Fibroblast of pulmonary artery (primary cell): ENCODE measurements at regions not wholly inside any gene's neighbourhood (a gene's known extent, or its start where the extent isn't known, plus 50 kb on each side); places are given as distances from the start of the nearest gene placed in this dataset.
"Not testable (repeated sequence)": the region's sequence is repeated elsewhere in the genome, so short reads cannot be mapped to it uniquely, and the experiment has no call there.

Experiments used
- DNase-seq: peaks from one replicate; pipeline ENCODE4 v3.0.0-alpha.2; 2010; ENCODE audit warnings: low read depth
- H3K4me3 ChIP-seq: replicated peaks from 2 replicates; pipeline ENCODE4 v1.5.1; 2011; ENCODE audit warnings: low read depth, mild to moderate bottlenecking, control low read depth, low read length, moderate library complexity
- CTCF ChIP-seq: IDR thresholded peaks from 2 replicates; pipeline ENCODE4 v1.5.1; 2011; ENCODE audit warnings: mild to moderate bottlenecking, control low read depth, low read length, inconsistent platforms; ENCODE audit errors: missing control alignments

DNA sequence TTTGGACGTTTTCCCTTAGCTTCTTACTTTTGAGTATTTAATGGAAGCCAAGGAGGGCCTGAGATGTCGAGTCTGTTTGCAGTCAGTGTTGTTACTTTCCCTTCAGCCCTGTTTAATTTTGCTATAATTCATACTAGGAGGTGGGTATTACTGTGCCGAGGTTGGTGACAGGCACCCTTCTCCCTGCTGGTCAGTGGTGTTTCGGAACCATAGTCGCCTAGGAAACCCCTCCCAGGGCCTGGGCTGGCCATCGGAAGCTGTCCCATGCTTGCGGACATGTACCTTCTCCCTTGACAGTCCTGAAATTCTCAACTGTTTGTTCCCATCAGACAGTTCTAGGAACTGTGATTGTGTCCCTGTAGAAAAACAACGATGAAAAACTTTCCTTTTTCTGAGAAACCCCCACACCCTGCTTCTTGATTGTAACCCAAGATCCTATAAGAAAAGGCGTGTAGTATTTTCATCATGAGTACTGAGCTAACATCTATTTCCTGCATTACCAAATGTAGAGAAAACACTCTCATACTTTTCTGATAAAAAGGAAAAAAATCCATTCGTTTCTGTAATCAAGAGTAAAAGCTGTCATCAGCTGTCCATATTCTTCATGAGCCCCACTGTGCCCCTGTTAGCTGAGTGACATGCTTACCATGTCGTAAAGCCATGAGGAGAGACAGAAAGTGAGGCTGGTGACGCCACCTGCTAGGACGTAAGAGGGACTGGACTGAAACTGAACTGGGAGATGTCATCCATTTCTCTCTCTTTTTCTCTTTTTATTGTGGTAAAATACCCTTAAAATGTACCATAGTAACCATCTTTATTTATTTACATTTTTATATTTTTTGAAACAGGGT, 424.7 kb upstream of the AMELY start:
- no peak for TF ChIP-seq CTCF
- no peak for DNase-seq
- H3K4me3 ChIP-seq, result no peak overlapping the region

GRCh38 chrY:7334449-7334848, 422.9 kb upstream of the AMELY start:
- no peak for DNase-seq
- H3K4me3 ChIP-seq, result no peak overlapping the region
- TF ChIP-seq CTCF, result no peak

DNA sequence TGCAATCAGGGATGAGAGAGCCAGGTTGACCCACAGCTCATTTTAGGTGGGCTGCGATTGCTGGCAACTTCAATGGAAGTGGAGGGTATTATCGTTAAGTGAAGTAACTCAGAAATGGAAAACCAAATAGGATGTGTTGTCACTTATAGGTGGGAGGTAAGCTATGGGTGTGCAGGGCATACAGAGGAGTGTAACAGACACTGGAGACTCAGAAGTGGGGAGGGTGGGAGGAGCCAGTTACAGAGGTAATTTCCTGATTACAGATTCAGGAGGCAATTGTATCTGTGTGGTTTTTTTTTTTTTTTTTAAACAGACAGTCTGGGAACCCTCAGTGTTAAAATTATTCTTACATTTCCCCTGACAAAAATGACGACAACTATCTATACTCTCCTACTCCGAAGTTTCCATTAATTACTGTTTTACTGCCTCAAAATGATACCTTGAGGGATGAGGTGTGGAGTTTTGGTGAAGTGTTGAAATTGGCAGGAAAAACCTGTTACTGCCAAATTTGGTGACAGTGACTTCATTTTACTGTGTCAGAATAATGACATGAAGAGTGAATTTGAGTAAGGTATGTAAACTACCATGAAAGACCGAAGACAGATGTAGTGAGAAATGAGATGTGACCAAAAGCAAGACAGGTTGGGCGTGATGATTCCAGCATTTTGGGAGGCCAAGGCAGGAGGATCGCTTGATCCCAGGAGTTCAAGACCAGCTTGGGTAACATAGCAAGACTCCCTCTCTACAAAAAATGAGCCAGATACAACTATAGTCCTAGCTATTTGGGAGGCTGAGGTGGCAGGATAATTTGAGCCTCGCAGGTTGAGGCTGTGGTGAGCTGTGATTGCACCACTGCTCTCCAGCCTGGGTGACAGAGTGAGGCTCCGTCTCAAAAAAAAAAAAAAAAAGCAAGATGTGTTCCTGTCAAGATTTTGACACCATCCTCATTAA, 415.0 kb upstream of the AMELY start:
- no peak for DNase-seq
- no peak overlapping the region for H3K4me3 ChIP-seq
- no peak for TF ChIP-seq CTCF

DNA sequence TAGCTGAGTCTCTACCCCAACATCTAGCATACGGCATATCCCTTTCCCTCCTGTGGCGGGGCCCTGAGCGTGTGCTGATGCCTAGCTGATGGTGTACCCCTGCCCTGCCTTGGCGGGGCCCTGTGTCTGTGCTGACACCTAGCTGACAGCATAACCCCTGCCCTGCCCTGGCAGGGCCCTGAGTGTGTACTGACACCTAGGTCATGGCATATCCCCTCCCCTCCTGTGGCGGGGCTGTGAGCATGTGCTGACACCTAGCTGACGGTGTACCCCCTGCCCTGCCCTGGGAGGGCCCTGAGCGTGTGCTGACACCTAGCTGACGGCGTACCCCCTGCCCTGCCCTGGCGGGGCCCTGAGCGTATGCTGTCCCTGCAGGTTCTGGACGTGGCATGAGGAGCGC, 414.0 kb upstream of the AMELY start:
- no peak for TF ChIP-seq CTCF
- DNase-seq, result no peak

DNA sequence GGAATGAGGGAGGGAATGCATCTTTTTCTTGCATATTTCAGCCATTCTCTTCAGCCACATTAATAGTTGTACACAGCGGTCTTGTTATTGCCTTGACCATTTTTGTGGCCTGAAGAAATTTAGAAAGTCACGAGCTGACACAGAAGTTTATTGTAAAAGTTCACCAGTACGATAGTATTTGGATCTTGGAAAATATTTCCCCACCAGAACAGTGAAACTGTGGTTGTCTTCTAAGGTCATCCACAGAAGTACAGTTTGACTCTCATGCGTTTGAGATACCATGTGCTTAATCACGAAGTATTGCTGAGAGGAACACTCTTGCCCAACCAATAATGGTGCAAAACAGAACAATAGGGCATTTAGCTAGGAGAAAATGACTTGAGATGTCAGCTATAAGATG, 409.2 kb upstream of the AMELY start:
- no peak for TF ChIP-seq CTCF
- no peak for DNase-seq
- H3K4me3 ChIP-seq, result no peak overlapping the region

More for the DNA sequence above, 414.0 kb upstream of the AMELY start:
- H3K4me3 ChIP-seq, result no peak overlapping the region

DNA sequence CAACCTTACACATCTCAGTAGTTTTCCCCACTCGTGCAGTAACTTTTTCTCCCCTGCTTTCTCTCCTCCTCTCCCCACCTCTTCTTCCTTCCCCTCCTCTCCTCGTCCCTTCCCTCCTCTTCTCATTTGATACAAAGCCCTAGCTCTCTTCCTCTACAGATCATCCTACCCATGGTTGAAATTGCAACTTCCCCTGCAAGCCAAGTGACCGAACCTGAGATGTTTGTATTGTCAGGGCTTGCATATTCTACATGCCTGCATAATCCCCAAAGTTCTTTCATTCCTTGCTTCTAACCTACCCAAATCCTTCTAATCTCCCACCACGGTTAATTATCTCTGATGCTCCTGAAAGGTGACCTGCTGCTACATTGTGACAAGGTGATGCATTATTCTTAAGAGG, 408.6 kb upstream of the AMELY start:
- not testable (repeated sequence) for H3K4me3 ChIP-seq

DNA sequence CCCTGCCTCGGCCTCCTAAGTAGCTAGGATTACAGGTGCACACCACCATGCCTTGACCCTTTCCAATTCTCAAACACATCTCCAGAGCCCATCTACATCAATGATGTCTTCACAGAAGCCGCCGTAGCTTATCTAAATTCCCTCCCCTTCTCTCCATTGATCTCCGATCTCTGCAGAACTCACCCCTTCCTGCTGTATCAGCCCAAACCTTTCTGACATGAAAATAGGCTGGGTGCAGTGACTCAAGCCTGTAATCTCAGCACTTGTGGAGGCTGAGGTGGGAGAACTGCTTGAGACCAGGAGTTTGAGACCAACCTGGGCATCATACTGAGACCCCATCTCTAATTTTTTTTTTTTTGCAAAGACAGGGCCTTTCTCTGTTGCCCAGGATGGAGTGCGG, 406.6 kb upstream of the AMELY start:
- no peak for TF ChIP-seq CTCF
- no peak for DNase-seq
- no peak overlapping the region for H3K4me3 ChIP-seq

More for the DNA sequence above, 408.6 kb upstream of the AMELY start:
- DNase-seq, result not testable (repeated sequence)
